GM10248 (cell line): ENCODE measurements at regions not wholly inside any gene's neighbourhood (a gene's known extent, or its start where the extent isn't known, plus 50 kb on each side); places are given as distances from the start of the nearest gene placed in this dataset.

Experiments used
- CTCF ChIA-PET: fragments of 300-600 bp; sonication (Branson Sonifier 250); formaldehyde crosslinking; extraction: SDS; loops from one replicate; lab custom pipeline; 2021; ENCODE audit warnings: antibody characterized with exemption; lab: Yijun Ruan, JAX
- POLR2A ChIA-PET: fragments of 350-650 bp; sonication (Branson Sonifier 250); formaldehyde crosslinking; extraction: SDS; loops from one replicate; lab custom pipeline; 2020; ENCODE audit warnings: antibody characterized with exemption; lab: Yijun Ruan, JAX
- DNase-seq: peaks from one replicate; pipeline ENCODE4 v3.0.0; 2012; ENCODE audit errors: extremely low spot score
- CTCF ChIP-seq: IDR thresholded peaks from 2 replicates; pipeline ENCODE4 v1.5.1; 2012; ENCODE audit warnings: mild to moderate bottlenecking, low read depth; ENCODE audit errors: extremely low read depth, missing control alignments, control extremely low read depth

- ChIA-PET CTCF (no interaction called here), POLR2A (no interaction called here)
- no peak for DNase-seq
- TF ChIP-seq CTCF, result no peak
These were observed 508.0 kb upstream of the MMS22L start for GRCh38 chr6:97790926-97791590.

- ChIA-PET POLR2A (no interaction called here), CTCF (no interaction called here)
- no peak for DNase-seq
- no peak for TF ChIP-seq CTCF
These were observed 522.6 kb upstream of the MMS22L start for GRCh38 chr6:97805596-97805995.

GRCh38 chr6:97812940-97813339 is 529.9 kb upstream of the MMS22L start:
- ChIA-PET POLR2A (no interaction called here), CTCF (no interaction called here)
- DNase-seq, result no peak
- no peak for TF ChIP-seq CTCF

GRCh38 chr6:97813889-97814567 is 531.0 kb upstream of the MMS22L start:
- DNase-seq, result no peak
- no peak for TF ChIP-seq CTCF
- ChIA-PET POLR2A (no interaction called here), CTCF (interaction anchor here (2.2 kb wide), 1 partner anchor 11 kb away, joined by 5 read pairs; no protein-coding TSS in a partner anchor)

GRCh38 chr6:97815301-97815812 is 532.3 kb upstream of the MMS22L start:
- no peak for TF ChIP-seq CTCF
- ChIA-PET CTCF (interaction anchor here (0.9 to 2.2 kb wide), 2 partner anchors 9 to 11 kb away, joined by 3 to 5 read pairs; no protein-coding TSS in a partner anchor), POLR2A (no interaction called here)

GRCh38 chr6:97816526-97816925 is 533.5 kb upstream of the MMS22L start:
- TF ChIP-seq CTCF, result no peak
- ChIA-PET POLR2A (no interaction called here), CTCF (no interaction called here)
- DNase-seq, result no peak

More at GRCh38 chr6:97815301-97815812, 532.3 kb upstream of the MMS22L start:
- no peak for DNase-seq
